GM21717 (cell line): ENCODE measurements at regions not wholly inside any gene's neighbourhood (a gene's known extent, or its start where the extent isn't known, plus 50 kb on each side); places are given as distances from the start of the nearest gene placed in this dataset.

Experiments used
- ATAC-seq: cut with Tn5 transposase; IDR thresholded peaks from one replicate; pipeline ENCODE4 v1.9.1; 2021; ENCODE audit warnings: mild to moderate bottlenecking, moderate library complexity; ENCODE audit not compliant: unreplicated experiment

DNA sequence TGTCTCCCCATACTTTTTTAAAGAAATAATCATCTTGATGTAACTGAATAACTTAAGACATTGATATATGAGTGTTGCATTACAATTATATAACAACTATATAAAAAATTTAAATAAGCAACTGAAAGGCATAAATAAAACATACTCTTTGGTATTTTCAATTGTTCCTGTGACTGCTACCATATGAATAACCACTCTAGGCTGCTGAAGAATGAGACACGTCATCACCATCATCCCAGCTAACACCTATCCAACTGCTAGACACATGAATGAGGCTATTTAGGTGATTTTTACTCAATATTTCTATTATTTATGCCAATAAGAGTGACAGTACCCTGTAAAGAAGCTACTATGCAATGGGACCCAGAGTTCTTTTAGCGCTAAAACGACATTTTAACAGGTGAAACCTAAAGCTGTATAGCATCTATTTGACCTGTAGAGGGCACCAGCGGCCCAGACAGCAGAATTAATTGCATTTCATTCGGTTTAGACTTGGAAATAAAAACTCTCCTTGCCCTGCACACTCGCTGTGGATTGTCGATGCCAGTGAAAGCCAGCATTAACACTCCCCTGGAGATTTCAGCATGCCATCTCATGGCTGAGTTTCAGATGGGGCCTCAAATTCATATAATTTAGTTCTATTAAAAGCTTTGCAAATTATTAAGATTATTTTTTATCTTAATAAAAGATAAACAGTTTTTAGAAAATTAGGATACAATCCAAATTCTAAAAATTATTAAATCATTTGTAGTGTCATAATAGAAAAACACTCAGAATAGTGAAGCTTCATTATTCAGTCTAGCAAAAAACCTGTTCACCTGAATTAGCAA, 89.4 kb upstream of the MAP2 start:
- ATAC-seq: peak; percentile 87

DNA sequence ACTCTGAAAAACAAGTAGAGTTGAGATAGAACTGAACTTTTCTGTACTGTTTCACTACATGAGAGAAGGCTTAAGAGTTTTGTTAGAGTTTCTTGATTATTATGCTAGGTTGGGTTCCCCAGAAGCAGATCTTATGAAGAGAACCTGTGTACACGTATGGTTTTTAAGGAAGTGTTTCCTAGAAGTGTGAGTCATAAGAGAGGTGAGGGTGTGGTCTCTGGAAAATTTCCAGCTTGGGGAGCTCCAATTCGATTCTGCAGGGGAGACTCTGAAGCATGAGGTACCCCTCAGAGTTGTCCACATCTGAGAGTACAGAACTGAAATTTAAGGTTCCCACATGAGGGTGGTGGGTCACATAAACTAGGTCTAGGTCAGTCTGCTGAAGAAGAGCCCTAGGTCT, 83.3 kb upstream of the MAP2 start:
- ATAC-seq: no peak

DNA sequence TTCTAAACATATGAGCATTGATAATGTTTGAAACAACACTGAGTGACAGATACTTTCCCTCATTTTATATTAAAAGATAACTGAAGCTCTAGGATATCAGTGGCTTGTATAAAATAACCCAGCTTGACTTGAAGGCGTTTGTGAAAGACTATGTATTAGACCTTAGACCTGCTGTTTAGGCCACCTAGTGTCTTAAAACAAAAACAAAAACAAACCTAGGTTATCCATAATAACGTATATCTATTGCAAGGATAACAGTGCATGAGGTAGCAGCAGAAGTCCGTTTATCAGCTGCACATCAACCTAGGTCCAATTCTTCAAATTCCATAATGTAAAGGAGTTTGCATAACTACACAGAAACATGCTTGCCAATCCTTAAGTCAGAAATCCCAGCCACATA, 79.5 kb upstream of the MAP2 start:
- no peak for ATAC-seq

DNA sequence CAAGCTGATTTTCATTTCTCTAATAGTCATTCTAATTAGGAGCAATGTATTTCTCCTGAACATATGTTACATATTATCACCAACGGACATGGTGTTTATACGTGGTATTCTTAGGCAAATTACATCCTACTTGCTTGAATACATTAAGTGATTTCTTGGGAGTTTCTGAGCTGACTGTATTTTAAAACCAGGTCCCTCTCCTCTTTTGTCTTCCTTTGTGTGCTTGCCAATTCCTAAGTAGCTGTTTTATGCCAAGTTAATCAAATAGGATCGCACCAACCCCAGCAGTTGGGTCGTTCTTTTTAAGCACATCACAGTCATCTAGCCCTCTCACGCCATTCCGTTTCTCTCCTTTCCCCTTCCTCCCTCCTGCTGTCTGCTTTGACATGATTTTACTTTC, 75.4 kb upstream of the MAP2 start:
- no peak for ATAC-seq

DNA sequence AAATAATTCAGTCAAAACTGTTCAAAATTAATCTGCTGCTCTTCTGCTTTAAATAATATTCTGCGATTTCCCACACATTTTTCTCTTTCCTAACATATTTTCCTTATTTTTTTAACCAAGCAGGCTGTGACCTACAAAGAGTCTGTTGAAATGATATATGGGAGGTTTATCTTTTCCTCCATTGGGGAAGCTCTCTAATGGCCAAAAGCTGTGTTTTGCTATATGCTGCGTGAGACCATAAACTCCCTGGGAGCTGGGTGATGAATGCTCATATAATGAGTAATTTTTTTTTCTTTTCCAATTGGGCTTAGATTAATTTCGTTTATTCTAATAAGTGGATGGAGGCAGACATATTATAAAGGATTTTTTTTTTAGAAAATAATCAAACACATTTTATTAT, 72.2 kb upstream of the MAP2 start:
- no peak for ATAC-seq

DNA sequence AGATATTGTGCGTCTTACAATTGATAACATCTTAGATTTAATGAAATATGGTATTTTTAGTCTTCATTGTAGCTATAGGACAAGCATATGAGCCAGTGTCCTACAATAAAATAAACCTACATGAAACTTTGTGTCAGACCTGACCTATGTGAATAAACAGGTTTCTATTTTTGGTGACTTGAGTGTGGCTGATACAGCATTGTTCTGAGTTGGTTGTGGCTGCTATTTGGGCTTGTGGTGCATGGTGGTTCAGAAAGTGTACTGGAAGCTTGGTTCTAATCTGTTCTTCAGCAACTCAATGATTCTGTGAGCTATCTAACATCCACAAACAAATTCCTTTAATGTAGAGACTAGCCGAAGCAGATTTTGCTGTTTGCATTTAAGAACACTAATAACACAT, 64.9 kb upstream of the MAP2 start:
- no peak for ATAC-seq

DNA sequence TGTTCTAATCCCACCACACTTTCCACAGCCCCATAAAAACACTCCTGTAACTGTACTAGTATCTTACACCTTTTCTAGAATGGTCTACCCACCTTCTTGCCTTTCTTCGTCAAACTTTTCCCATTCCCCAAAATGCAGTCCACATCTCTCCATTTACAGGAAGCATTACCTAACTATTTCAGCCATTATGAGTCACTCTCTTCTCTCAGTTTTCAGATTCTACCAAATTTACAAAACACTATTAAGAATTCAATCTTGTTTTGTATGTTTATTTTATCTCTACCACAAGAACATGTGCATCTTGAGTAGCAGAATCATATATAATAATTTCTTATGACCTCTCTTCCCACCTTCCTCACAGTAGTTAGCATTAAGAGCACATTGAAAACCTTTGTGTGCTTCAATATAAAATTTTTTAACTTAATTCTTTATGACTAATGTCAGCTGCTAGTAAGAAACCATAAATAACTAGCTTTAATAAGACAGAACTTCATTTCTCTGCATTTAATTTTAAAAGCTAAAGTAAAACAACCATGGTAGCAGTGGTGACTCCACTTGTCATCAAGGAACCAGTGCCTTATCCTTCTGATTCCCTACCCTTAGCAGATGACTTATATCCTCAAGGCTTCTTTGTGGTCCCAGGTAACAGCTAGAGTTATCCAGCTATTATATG, 56.6 kb upstream of the MAP2 start:
- ATAC-seq: no peak

DNA sequence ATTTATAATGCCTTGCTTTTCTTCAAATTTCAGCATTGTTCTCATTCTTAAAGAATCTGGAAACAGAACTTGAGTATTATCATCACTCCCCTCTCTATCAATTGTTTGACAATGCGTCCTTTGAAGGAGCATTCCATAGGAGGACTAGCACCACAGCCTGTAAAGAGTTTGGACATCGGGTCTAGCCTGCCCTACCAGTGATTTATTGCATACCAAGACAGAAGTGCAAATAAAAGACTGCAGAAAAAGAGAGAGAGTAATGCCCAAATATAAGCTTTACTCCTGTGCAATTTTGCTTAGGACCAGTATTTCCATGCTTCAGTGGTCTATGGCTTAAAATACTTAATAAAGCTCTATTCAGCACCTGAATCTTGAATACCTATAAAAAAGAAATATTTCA, 55.4 kb upstream of the MAP2 start:
- ATAC-seq: no peak

DNA sequence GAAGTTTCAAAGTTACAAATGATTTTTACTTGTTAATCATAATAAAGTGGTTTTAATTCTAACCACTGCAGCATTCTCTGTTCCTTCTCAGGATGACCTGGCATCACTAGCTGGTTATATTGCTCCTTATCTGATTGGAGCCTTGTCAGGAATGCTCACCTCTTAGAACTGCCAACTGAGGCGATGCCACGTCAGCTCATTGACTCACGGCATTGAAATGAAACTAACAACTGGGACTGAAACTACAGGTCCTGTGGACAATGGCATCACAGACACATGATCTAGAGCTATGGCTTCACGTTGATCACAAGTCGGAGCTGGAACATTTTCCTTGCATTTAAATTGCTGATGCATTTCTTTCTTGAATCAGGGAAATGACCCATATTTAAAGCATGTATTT, 54.9 kb upstream of the MAP2 start:
- ATAC-seq: peak; percentile 86

DNA sequence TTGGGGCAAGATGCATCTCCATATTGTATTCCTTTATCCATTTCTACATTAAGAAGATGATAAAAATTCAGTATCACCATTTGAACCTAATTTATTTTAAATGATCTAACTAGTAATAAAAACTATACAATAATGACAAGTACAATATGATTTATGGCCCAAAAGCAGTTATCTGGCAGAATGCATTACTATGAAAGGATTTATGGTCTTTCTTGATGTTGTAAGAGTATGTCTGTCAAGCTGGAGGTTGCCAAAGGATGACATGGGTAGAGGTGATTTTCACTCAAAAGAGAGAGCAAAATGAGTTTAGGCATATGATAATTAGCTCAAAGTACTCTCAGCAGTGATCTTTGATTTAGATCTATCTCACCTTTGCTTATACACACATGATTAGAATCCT, 54.2 kb upstream of the MAP2 start:
- ATAC-seq: no peak

DNA sequence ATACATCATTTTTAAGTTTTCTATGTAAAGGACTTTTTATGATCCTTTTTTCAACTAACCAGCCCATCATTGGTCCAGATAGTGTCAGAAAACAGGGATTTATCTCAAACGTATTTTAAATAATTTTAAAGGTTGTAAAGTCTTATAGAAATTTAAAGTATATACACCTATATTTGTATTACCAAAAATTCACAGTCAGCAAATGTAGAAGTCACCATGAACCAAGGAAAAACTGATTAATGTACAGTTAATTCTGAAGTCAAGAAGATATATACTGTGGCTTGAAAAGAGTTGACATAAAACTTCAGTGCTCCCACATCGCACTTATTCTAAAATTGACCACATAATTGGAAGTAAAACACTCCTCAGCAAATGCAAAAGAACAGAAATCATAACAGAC, 52.4 kb upstream of the MAP2 start:
- no peak for ATAC-seq
